ENCODE measurements at regions not wholly inside any gene's neighbourhood (a gene's known extent, or its start where the extent isn't known, plus 50 kb on each side); places are given as distances from the start of the nearest gene placed in this dataset.

DNA sequence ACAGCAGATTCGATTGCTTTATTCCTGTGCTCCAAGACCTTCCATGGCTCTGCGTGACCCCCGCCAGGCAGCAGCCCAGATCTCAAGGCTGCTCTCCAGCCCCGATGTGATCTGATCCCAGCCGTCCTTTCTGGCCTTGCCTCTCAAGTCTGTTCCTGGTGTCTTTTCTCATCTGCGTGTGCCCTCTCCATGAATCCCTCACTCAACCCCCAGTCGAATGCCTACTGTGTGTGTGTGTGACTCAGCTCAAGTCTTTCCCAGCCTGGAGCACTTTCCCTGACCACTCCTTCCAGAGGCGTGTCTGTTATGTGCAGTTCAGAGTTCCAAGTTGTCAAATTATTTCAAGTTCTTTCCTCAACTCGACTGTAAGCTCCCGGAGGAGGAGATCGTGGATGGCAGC lies 64.0 kb downstream of the MRM1 start:
- Histone ChIP-seq H3K79me2 (ENCODE audit: insufficient read depth, low read length) (no peaks in the 10 kb centered on the region), H3K9me3 (ENCODE audit: control insufficient read depth in 1 of 2, insufficient read depth in 1 of 2, low read depth in 1 of 2, low read length in 2 of 2) (no peaks in the 10 kb centered on the region), H3K9ac (ENCODE audit: low read length) (no peak overlapping the region), H4K20me1 (ENCODE audit: insufficient read depth) (no peaks in the 10 kb centered on the region), H3K4me3 (replicated peaks in 1 of 2; ENCODE audit: low read depth in 1 of 2, low read length in 2 of 2) (no peak overlapping the region), H3K4me2 (ENCODE audit: low read length) (no peak overlapping the region; the same call in 1 of the 2 replicates), H3K36me3 (ENCODE audit: control insufficient read depth in 1 of 2, insufficient read depth in 2 of 2, low read length in 2 of 2) (no peaks in the 10 kb centered on the region), H3K27me3 (ENCODE audit: insufficient read depth, low read length) (0 out of 2 replicates have a peak, but pooled peaks cover 3% of the 10 kb centered on the region), H3K27ac (ENCODE audit: low read depth, low read length) (no peak overlapping the region), H3K4me1 (ENCODE audit: control insufficient read depth in 1 of 2, insufficient read depth in 2 of 2, low read length in 2 of 2) (peaks cover 0 to 17% of the 10 kb centered on the region in 2 experiments; a peak in 2 of 4 replicates), H2AFZ (ENCODE audit: low read depth, low read length, poor library complexity, severe bottlenecking) (no peak overlapping the region), H3K9me2 (ENCODE audit: insufficient read depth) (no peaks in the 10 kb centered on the region)
- RAD21 ChIA-PET (ENCODE audit: low non-redundant PET in 1 of 2, low total read pairs in 2 of 2, uncharacterized antibody in 2 of 2, unreplicated experiment in 2 of 2), result no interaction called here
- no TSS peak for BruUV-seq (replicated peaks)
- intact Hi-C loops (cut with micrococcal nuclease), result no loop called here
- CTCF ChIA-PET, result no interaction called here
- POLR2A ChIA-PET, result no interaction called here
- peak; percentile 33; the same call in 1 of the 2 replicates for ATAC-seq
- no peak for DNase-seq (ENCODE audit: low read depth, low spot score)
- no peak for TF ChIP-seq ZFX (IDR thresholded peaks at IDR 0.05)
- TF ChIP-seq CEBPB (IDR thresholded peaks at IDR 0.05; ENCODE audit: low read depth), result no peak
- TF ChIP-seq YY1 (IDR thresholded peaks at IDR 0.05; ENCODE audit: extremely low read depth, insufficient replicate concordance, low read depth, low read length), result no peak
- no peak for TF ChIP-seq ELF1 (IDR thresholded peaks at IDR 0.05; ENCODE audit: borderline replicate concordance, low read depth)
- no peak for TF ChIP-seq SRF (IDR thresholded peaks at IDR 0.05; ENCODE audit: low read depth)
- no peak for TF ChIP-seq ZNF274 (IDR thresholded peaks at IDR 0.05; ENCODE audit: low read depth, low read length)
- TF ChIP-seq JUND (IDR thresholded peaks at IDR 0.05), result no peak
- no peak for TF ChIP-seq EGR1 (IDR thresholded peaks at IDR 0.05; ENCODE audit: low read depth)

DNA sequence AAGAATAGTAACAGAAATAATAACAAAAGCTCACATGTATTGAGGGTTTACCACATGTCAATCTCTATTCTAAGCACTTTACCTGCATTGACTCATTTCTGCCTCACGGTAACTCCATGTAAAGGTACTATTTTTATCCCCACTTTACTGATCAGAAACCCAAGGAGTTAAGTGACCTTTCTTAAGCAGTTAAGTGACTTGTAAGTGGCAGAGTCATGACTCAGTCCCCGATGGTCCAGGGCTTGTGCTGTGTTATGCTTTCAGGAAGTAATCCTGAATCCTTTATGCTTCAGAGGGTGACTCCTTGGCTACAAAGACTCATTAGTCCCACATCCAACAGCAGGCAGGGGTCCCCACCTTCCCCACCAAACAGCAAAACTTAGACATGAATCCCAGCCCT lies 66.5 kb downstream of the MRM1 start:
- H2AFZ ChIP-seq (ENCODE audit: low read depth, low read length, poor library complexity, severe bottlenecking), result no peak overlapping the region
- no peaks in the 10 kb centered on the region for H4K20me1 ChIP-seq (ENCODE audit: insufficient read depth)
- no peak overlapping the region for H3K27ac ChIP-seq (ENCODE audit: low read depth, low read length)
- ChIA-PET RAD21 (ENCODE audit: low non-redundant PET in 1 of 2, low total read pairs in 2 of 2, uncharacterized antibody in 2 of 2, unreplicated experiment in 2 of 2) (no interaction called here), CTCF (no interaction called here), POLR2A (no interaction called here)
- H3K79me2 ChIP-seq (ENCODE audit: insufficient read depth, low read length), result no peaks in the 10 kb centered on the region
- intact Hi-C loops (cut with micrococcal nuclease), result no loop called here
- TF ChIP-seq, protein P1, sequence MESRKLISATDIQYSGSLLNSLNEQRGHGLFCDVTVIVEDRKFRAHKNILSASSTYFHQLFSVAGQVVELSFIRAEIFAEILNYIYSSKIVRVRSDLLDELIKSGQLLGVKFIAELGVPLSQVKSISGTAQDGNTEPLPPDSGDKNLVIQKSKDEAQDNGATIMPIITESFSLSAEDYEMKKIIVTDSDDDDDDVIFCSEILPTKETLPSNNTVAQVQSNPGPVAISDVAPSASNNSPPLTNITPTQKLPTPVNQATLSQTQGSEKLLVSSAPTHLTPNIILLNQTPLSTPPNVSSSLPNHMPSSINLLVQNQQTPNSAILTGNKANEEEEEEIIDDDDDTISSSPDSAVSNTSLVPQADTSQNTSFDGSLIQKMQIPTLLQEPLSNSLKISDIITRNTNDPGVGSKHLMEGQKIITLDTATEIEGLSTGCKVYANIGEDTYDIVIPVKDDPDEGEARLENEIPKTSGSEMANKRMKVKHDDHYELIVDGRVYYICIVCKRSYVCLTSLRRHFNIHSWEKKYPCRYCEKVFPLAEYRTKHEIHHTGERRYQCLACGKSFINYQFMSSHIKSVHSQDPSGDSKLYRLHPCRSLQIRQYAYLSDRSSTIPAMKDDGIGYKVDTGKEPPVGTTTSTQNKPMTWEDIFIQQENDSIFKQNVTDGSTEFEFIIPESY (IDR thresholded peaks at IDR 0.05; ENCODE audit: extremely low read depth, insufficient replicate concordance, low read length), result no peak
- no peak for TF ChIP-seq SP1 (IDR thresholded peaks at IDR 0.05; ENCODE audit: low read depth)
- TF ChIP-seq SIN3A (IDR thresholded peaks at IDR 0.05; ENCODE audit: low read depth), result no peak
- H3K27me3 ChIP-seq (ENCODE audit: insufficient read depth, low read length), result 0 out of 2 replicates have a peak, but pooled peaks cover 3% of the 10 kb centered on the region
- peak overlapping the region; percentile 38; the same call in 1 of the 2 replicates for H3K4me2 ChIP-seq (ENCODE audit: low read length)
- H3K9me3 ChIP-seq (ENCODE audit: control insufficient read depth in 1 of 2, insufficient read depth in 1 of 2, low read depth in 1 of 2, low read length in 2 of 2), result no peaks in the 10 kb centered on the region
- BruUV-seq (replicated peaks), result no TSS peak
- DNase-seq (ENCODE audit: low read depth, low spot score) (no peak), ATAC-seq (peak; percentile 64; the same call in 1 of the 2 replicates)
- no peaks in the 10 kb centered on the region for H3K9me2 ChIP-seq (ENCODE audit: insufficient read depth)
- no peak overlapping the region for H3K4me3 ChIP-seq (replicated peaks in 1 of 2; ENCODE audit: low read depth in 1 of 2, low read length in 2 of 2)
- H3K4me1 ChIP-seq (ENCODE audit: control insufficient read depth in 1 of 2, insufficient read depth in 2 of 2, low read length in 2 of 2), result peaks cover 0 to 17% of the 10 kb centered on the region in 2 experiments; a peak in 2 of 4 replicates
- H3K36me3 ChIP-seq (ENCODE audit: control insufficient read depth in 1 of 2, insufficient read depth in 2 of 2, low read length in 2 of 2), result no peaks in the 10 kb centered on the region
- no peak overlapping the region for H3K9ac ChIP-seq (ENCODE audit: low read length)
